ENCODE measurements at regions not wholly inside any gene's neighbourhood (a gene's known extent, or its start where the extent isn't known, plus 50 kb on each side); places are given as distances from the start of the nearest gene placed in this dataset.

DNA sequence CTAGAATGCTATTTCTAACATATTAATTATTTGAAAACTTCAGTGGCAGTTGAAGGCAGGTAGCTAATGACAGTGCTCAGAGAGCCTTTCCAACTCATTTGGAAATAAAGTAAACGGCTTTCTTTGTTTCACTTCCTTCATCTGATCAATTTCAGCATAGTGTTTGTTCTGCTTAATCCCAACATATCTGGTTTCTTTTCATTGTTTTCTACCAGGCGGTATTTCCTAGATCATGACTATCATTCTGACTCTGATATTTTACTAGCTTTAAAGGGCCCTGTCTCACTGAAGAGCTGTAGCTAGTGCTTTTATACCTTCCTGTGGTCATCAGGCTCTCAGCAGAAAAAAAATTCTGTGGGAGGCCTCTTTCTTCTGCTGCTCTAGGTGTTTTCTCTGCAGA is 178.6 kb downstream of the RBM26 start:
- Histone ChIP-seq H3K36me3 (ENCODE audit: control insufficient read depth in 1 of 2, insufficient read depth in 2 of 2, low read length in 1 of 2) (no peaks in the 10 kb centered on the region), H3K27ac (ENCODE audit: low read depth in 1 of 2, low read length in 2 of 2) (no peak overlapping the region), H3K4me3 (ENCODE audit: low read length in 2 of 2) (no peak overlapping the region), H3K9me3 (ENCODE audit: control insufficient read depth, low read length) (peaks cover 2% of the 10 kb centered on the region), H3K27me3 (ENCODE audit: control insufficient read depth in 1 of 2, insufficient read depth in 2 of 2, low read length in 1 of 2) (no peaks in the 10 kb centered on the region), H3K4me1 (ENCODE audit: control insufficient read depth in 1 of 2, insufficient read depth in 2 of 2, low read length in 2 of 2) (no peaks in the 10 kb centered on the region)
- no peak for ATAC-seq (ENCODE audit: low FRiP score)
- intact Hi-C loops (cut with DNase I), result no loop called here
- WGBS, 2 donors, result 68 to 77% methylated on average over 2 of the region's 2 CpGs
- no peak for DNase-seq

DNA sequence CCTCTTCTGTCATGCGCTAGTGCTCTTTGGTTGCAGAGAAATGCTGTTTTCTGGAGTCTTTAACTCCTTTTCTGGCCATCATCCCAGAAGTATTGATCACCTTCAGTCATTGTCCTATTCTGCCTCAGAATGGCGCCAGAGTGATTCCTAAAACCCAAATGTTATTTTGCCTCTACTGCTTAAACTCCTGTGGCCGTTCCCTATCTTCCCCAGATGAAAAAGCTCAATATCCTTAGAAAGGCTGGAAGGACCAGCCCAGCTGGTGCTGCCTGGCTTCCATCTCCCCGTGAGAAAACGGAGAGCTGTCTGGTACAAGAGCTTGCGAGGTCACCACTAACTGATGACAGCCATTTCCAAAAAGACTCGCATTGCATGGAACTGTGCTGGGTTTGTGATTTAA is 179.1 kb downstream of the RBM26 start:
- H3K9me3 ChIP-seq (ENCODE audit: control insufficient read depth, low read length), result peaks cover 2% of the 10 kb centered on the region
- H3K27ac ChIP-seq (ENCODE audit: low read depth in 1 of 2, low read length in 2 of 2), result no peak overlapping the region
- no peaks in the 10 kb centered on the region for H3K4me1 ChIP-seq (ENCODE audit: control insufficient read depth in 1 of 2, insufficient read depth in 2 of 2, low read length in 2 of 2)
- WGBS, 2 donors, result 48 to 54% methylated on average over 7 of the region's 7 CpGs
- H3K4me3 ChIP-seq (ENCODE audit: low read length in 2 of 2), result no peak overlapping the region
- H3K36me3 ChIP-seq (ENCODE audit: control insufficient read depth in 1 of 2, insufficient read depth in 2 of 2, low read length in 1 of 2), result no peaks in the 10 kb centered on the region
- intact Hi-C loops (cut with DNase I), result no loop called here
- no peaks in the 10 kb centered on the region for H3K27me3 ChIP-seq (ENCODE audit: control insufficient read depth in 1 of 2, insufficient read depth in 2 of 2, low read length in 1 of 2)
- DNase-seq (no peak), ATAC-seq (ENCODE audit: low FRiP score) (no peak)

DNA sequence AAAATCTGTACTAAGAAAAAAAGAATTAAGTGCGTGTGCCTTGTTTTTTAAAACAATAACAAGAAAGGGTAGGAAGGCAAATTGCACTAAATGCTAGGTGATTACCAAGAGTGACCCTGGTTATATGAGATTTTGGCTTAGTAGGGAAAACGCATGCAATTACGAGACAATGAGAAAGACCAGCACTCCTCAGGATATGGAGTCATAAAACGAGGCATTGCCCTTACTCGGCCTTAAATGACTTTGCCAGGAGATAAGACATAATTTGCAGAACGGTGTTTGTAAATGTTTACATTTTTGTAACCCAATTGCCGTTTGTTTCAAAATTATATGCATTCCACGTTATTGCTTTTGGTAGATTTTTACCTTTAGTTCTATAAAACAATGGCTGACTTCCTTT is 179.8 kb downstream of the RBM26 start:
- intact Hi-C loops (cut with DNase I), result no loop called here
- Histone ChIP-seq H3K27me3 (ENCODE audit: control insufficient read depth in 1 of 2, insufficient read depth in 2 of 2, low read length in 1 of 2) (no peaks in the 10 kb centered on the region), H3K9me3 (ENCODE audit: control insufficient read depth, low read length) (peaks cover 2% of the 10 kb centered on the region), H3K4me3 (ENCODE audit: low read length in 2 of 2) (no peak overlapping the region), H3K36me3 (ENCODE audit: control insufficient read depth in 1 of 2, insufficient read depth in 2 of 2, low read length in 1 of 2) (no peaks in the 10 kb centered on the region), H3K27ac (ENCODE audit: low read depth in 1 of 2, low read length in 2 of 2) (no peak overlapping the region), H3K4me1 (ENCODE audit: control insufficient read depth in 1 of 2, insufficient read depth in 2 of 2, low read length in 2 of 2) (no peaks in the 10 kb centered on the region)
- ATAC-seq (ENCODE audit: low FRiP score), result no peak
- WGBS, 2 donors, result 52 to 62% methylated on average over 8 of the region's 8 CpGs
- no peak for DNase-seq

DNA sequence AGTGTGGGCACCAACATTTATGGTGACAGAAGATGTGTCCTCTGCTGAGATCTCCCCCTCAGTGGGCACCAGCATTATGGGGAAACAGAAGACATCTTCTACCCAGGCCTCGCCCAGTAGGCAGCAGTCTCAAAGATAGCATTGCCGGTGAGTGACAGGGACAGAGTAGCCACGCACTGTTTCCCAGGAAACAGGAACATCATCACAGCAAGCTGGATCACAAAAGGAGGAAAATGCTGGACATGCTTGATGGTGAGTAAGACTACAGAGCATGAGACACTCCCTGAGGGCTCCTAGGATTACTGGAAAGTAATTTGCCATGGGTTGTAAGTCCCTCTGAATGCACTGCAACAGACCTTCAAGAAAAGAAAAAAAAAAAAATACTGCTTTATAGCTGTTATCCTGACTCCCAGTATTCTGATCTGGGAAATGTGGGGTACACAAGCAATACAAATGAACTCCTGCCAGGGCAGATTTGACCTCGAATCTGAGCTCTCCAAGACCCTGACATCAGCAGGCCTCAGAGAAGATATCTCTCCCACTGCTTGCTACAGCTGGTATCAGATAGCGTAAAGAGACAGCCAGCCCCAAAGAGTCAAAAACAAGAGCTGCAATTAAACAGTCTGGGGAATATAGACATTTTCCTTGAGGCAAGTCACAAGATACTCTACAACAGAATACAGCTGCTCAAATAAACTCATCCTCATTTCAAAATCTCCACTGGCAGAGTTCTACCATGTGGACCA is 180.4 kb downstream of the RBM26 start:
- intact Hi-C loops (cut with DNase I), result no loop called here
- DNase-seq (no peak), ATAC-seq (ENCODE audit: low FRiP score) (no peak)
- Histone ChIP-seq H3K4me3 (ENCODE audit: low read length in 2 of 2) (no peak overlapping the region), H3K27me3 (ENCODE audit: control insufficient read depth in 1 of 2, insufficient read depth in 2 of 2, low read length in 1 of 2) (no peaks in the 10 kb centered on the region), H3K36me3 (ENCODE audit: control insufficient read depth in 1 of 2, insufficient read depth in 2 of 2, low read length in 1 of 2) (no peaks in the 10 kb centered on the region), H3K4me1 (ENCODE audit: control insufficient read depth in 1 of 2, insufficient read depth in 2 of 2, low read length in 2 of 2) (no peaks in the 10 kb centered on the region), H3K9me3 (ENCODE audit: control insufficient read depth, low read length) (peaks cover 2% of the 10 kb centered on the region), H3K27ac (ENCODE audit: low read depth in 1 of 2, low read length in 2 of 2) (no peak overlapping the region)
- WGBS, 2 donors, result 75 to 76% methylated on average over 5 of the region's 5 CpGs

DNA sequence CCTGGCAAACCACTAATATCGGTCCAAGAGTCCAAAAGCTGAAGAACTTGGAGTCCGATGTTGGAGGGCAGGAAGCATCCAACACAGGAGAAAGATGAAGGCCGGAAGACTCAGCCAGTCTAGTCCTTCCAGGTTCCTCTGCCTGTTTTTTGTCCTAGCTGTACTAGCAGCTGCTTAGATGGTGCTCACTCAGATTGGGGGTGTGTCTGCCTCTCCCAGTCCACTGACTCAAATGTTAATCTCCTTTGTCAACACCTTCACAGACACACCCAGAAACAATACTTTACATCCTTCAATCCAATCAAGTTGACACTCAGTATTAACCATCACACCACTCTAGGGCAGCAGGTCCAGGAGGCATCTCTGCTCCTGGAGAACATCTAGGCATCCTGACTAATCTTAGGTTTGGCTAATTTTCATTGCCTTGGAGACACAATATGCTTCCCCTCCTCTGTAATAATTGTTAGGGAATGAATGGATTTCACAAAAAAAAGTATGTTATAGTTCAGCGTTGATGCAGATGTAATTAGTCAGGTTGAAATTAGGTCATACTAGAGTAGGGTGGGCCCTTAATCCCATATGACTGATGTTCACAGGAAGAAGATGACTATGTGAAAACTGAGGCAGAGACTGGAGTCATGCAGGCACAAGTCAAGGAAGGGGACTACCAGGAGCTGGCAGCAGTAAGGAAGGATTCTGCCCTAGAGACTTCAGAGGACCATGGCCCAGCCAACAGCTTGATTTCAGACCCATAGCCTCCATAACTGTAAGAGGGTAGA is 183.4 kb downstream of the RBM26 start:
- no peak overlapping the region for H3K4me3 ChIP-seq (ENCODE audit: low read length in 2 of 2)
- H3K36me3 ChIP-seq (ENCODE audit: control insufficient read depth in 1 of 2, insufficient read depth in 2 of 2, low read length in 1 of 2), result no peaks in the 10 kb centered on the region
- intact Hi-C loops (cut with DNase I), result no loop called here
- ATAC-seq (ENCODE audit: low FRiP score) (no peak), DNase-seq (no peak)
- H3K9me3 ChIP-seq (ENCODE audit: control insufficient read depth, low read length), result peaks cover 2% of the 10 kb centered on the region
- H3K27ac ChIP-seq (ENCODE audit: low read depth in 1 of 2, low read length in 2 of 2), result no peak overlapping the region
- no peaks in the 10 kb centered on the region for H3K27me3 ChIP-seq (ENCODE audit: control insufficient read depth in 1 of 2, insufficient read depth in 2 of 2, low read length in 1 of 2)
- WGBS, 2 donors, result 87 to 88% methylated on average over 4 of the region's 4 CpGs
- H3K4me1 ChIP-seq (ENCODE audit: control insufficient read depth in 1 of 2, insufficient read depth in 2 of 2, low read length in 2 of 2), result no peaks in the 10 kb centered on the region

DNA sequence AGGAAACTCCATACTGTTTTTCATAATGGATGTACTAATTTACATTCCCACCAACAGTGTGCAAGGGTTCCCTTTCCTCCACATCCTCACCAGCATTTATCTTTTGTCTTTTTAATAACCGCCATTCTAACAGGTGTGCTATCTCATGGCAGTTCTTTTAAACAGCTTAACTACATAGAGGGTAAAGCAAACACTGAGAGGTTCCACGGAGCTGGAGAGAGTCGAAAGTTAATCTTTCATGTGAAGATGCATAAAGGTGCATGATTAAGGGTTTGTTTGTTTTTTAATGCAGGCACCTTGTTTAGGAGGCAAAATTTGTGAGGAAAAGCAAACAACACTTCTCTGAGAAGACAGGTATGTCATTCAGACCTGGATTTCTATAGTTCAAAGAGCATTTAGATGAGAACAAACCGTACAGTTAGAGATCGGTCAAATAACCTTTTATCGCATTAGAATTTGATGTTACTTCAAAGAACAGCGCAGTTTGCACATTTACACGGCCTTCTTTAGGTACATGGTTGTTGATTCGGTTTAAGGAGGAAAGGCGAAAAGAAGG is 193.9 kb downstream of the RBM26 start:
- 79 to 85% methylated on average over 10 of the region's 10 CpGs for WGBS, 2 donors

DNA sequence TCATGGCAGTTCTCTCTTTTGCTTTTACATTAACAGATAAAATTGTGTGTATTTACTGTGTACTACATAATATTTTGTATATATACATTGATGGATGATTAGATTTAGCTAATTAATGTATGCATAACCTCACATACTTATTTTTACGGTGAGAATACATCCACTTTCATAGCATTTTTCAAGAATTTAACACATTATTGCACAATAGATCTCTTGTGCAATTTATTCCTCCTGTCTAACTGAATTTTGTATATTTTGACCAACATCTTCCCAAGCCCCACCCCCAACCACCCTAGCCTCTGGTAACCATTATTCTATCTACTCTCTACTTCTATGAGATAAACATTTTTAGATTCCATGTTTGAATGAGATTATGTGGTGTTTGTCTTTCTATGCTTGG is 194.7 kb downstream of the RBM26 start:
- no peak for ATAC-seq (ENCODE audit: low FRiP score)
- no peaks in the 10 kb centered on the region for H3K36me3 ChIP-seq (ENCODE audit: control insufficient read depth in 1 of 2, insufficient read depth in 2 of 2, low read length in 1 of 2)
- intact Hi-C loops (cut with DNase I), result no loop called here
- no peak overlapping the region for H3K4me3 ChIP-seq (ENCODE audit: low read length in 2 of 2)
- H3K9me3 ChIP-seq (ENCODE audit: control insufficient read depth, low read length), result no peaks in the 10 kb centered on the region
- no peak overlapping the region for H3K27ac ChIP-seq (ENCODE audit: low read depth in 1 of 2, low read length in 2 of 2)
- WGBS, 2 donors, result 88 to 94% methylated on average over 1 of the region's 1 CpG
- H3K27me3 ChIP-seq (ENCODE audit: control insufficient read depth in 1 of 2, insufficient read depth in 2 of 2, low read length in 1 of 2), result peaks cover 0 to 1% of the 10 kb centered on the region in 2 donors
- H3K4me1 ChIP-seq (ENCODE audit: control insufficient read depth in 1 of 2, insufficient read depth in 2 of 2, low read length in 2 of 2), result no peaks in the 10 kb centered on the region
- no peak for DNase-seq

More for the DNA sequence above, 193.9 kb downstream of the RBM26 start:
- intact Hi-C loops (cut with DNase I), result no loop called here
- Histone ChIP-seq H3K27me3 (ENCODE audit: control insufficient read depth in 1 of 2, insufficient read depth in 2 of 2, low read length in 1 of 2) (peaks cover 0 to 1% of the 10 kb centered on the region in 2 donors), H3K36me3 (ENCODE audit: control insufficient read depth in 1 of 2, insufficient read depth in 2 of 2, low read length in 1 of 2) (no peaks in the 10 kb centered on the region), H3K27ac (ENCODE audit: low read depth in 1 of 2, low read length in 2 of 2) (no peak overlapping the region), H3K4me1 (ENCODE audit: control insufficient read depth in 1 of 2, insufficient read depth in 2 of 2, low read length in 2 of 2) (no peaks in the 10 kb centered on the region), H3K9me3 (ENCODE audit: control insufficient read depth, low read length) (no peaks in the 10 kb centered on the region), H3K4me3 (ENCODE audit: low read length in 2 of 2) (no peak overlapping the region)
- DNase-seq (no peak), ATAC-seq (ENCODE audit: low FRiP score) (no peak)

DNA sequence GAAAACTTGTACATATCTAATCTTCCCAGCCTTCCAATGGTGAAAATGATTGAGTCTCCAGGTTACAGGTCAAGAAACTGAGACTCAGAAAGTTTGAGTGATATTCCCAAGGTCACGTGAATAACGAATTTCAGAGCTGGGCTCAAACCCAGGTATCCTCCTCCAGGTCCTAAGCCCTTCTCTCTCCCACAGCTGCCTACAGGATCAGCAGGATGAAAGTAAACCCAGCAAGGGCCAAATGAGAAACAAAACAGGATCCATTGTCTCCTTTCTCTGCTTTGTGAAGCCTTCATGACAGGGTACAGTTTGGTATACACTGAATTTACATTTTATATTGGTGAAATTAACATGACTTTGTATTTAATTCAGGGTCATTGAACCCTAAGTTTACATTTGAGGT is 208.1 kb downstream of the RBM26 start:
- Histone ChIP-seq H3K9me3 (ENCODE audit: control insufficient read depth, low read length) (no peaks in the 10 kb centered on the region), H3K4me3 (ENCODE audit: low read length in 2 of 2) (no peak overlapping the region), H3K27ac (ENCODE audit: low read depth in 1 of 2, low read length in 2 of 2) (no peak overlapping the region), H3K27me3 (ENCODE audit: control insufficient read depth in 1 of 2, insufficient read depth in 2 of 2, low read length in 1 of 2) (no peaks in the 10 kb centered on the region), H3K4me1 (ENCODE audit: control insufficient read depth in 1 of 2, insufficient read depth in 2 of 2, low read length in 2 of 2) (no peaks in the 10 kb centered on the region), H3K36me3 (ENCODE audit: control insufficient read depth in 1 of 2, insufficient read depth in 2 of 2, low read length in 1 of 2) (no peaks in the 10 kb centered on the region)
- WGBS, 2 donors, result 57 to 66% methylated on average over 2 of the region's 2 CpGs
- DNase-seq, result no peak
- intact Hi-C loops (cut with DNase I), result no loop called here
- no peak for ATAC-seq (ENCODE audit: low FRiP score)

DNA sequence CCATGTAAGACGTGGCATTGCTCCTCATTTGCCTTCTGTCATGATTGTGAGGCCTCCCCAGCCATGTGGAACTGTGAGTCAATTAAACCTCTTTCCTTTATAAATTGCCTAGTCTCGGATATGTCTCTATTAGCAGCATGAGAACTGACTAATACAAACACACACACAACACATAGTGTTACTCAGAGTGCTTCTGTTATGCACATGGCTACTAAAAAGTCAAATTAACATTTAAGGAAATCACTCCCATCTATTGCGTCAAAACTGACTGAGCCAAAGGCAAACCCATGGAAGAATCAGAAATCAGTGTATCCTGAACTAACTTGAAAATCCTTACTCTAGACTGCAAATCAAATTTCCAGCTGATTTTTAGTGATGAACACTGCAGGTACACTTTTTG is 209.2 kb downstream of the RBM26 start:
- Histone ChIP-seq H3K27me3 (ENCODE audit: control insufficient read depth in 1 of 2, insufficient read depth in 2 of 2, low read length in 1 of 2) (no peaks in the 10 kb centered on the region), H3K4me3 (ENCODE audit: low read length in 2 of 2) (no peak overlapping the region), H3K27ac (ENCODE audit: low read depth in 1 of 2, low read length in 2 of 2) (no peak overlapping the region), H3K9me3 (ENCODE audit: control insufficient read depth, low read length) (no peaks in the 10 kb centered on the region), H3K4me1 (ENCODE audit: control insufficient read depth in 1 of 2, insufficient read depth in 2 of 2, low read length in 2 of 2) (no peaks in the 10 kb centered on the region), H3K36me3 (ENCODE audit: control insufficient read depth in 1 of 2, insufficient read depth in 2 of 2, low read length in 1 of 2) (no peaks in the 10 kb centered on the region)
- no peak for ATAC-seq (ENCODE audit: low FRiP score)
- WGBS, 2 donors, result 73 to 81% methylated on average over 3 of the region's 3 CpGs
- intact Hi-C loops (cut with DNase I), result no loop called here
- DNase-seq, result no peak

All from aorta (tissue), 5 donors.